Upper lobe of right lung (tissue), 1 donor: ENCODE measurements at regions not wholly inside any gene's neighbourhood (a gene's known extent, or its start where the extent isn't known, plus 50 kb on each side); places are given as distances from the start of the nearest gene placed in this dataset.

Experiments
- ATAC-seq: fragments of 200-7000 bp; cut with Tn5 transposase; one replicate; pipeline ENCODE4 v1.9.1; 2020; ENCODE audit warnings: mild to moderate bottlenecking, moderate library complexity
- DNase-seq: peaks from one replicate; pipeline ENCODE4 v3.0.0-alpha.2; 2020
- H3K27ac ChIP-seq: fragments of 200-600 bp; one replicate; pipeline ENCODE4 v1.8.0; 2022
- H3K27me3 ChIP-seq: fragments of 200-600 bp; one replicate; pipeline ENCODE4 v1.8.0; 2022; ENCODE audit warnings: mild to moderate bottlenecking
- H3K36me3 ChIP-seq: fragments of 200-600 bp; one replicate; pipeline ENCODE4 v1.8.0; 2022
- H3K4me1 ChIP-seq: fragments of 200-600 bp; one replicate; pipeline ENCODE4 v1.8.0; 2022
- H3K4me3 ChIP-seq: fragments of 200-600 bp; one replicate; pipeline ENCODE4 v1.8.0; 2022; ENCODE audit warnings: mild to moderate bottlenecking
- H3K9me3 ChIP-seq: fragments of 200-600 bp; one replicate; pipeline ENCODE4 v1.8.0; 2022
- intact Hi-C: fragments of 100-400 bp; cut with DNase I; formaldehyde crosslinking; loops from one replicate; pipeline ENCODE4 v1.11.0; 2022
- TF ChIP-seq, protein P1 (sequence below): fragments of 200-600 bp; IDR thresholded peaks from one replicate; pipeline ENCODE4 v1.8.0; 2022; ENCODE audit warnings: antibody characterized with exemption
- donor health status: DM: no; HTN: yes; CAD: no; lungs with severe emphysema.

DNA sequence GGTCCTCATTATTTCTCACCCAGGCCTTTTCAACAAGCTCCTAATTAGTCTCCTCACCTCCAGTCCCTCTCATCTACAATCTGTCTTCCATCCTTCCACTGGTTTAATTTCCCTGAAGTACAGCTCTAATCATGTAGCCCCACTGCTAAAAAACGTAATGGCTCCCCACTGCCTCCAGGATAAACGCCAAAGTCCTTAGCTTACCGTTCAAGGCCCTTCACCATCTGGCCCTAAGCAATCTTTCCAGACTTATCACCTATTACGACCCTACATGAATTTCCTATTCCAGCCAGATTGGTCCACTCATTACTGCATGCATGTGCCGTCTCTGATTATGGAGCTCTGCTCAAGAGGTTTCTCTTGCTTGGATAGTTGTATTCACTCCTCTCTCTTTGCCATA lies 83.1 kb upstream of the DAB1 start:
- ATAC-seq = no peak
- intact Hi-C loops = no loop called here

DNA sequence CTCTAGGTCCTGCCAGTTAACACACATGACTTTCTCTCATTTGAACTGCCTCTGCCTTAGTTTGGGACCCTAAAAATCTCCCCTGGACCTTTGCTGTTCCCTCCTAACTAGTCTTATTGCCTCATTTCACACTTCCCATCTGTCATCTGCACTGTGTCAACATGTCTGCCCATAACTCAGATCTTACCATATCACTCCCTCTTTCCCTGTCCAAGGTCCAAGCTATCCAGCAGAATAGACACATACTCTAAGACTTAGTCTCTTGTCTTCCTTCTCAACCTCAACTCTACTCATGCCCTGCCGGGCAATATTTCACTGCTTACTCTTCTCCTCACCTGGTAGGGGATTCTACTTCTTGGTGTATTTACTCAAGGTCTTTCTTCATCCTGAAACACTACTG lies 79.5 kb upstream of the DAB1 start:
- ATAC-seq (no peak), DNase-seq (no peak)
- intact Hi-C loops = no loop called here
- Histone ChIP-seq H3K4me3 (no peak overlapping the region), H3K27ac (no peak overlapping the region), H3K4me1 (no peaks in the 10 kb centered on the region), H3K27me3 (peaks cover 3% of the 10 kb centered on the region), H3K36me3 (no peaks in the 10 kb centered on the region), H3K9me3 (no peaks in the 10 kb centered on the region)
- TF ChIP-seq, protein P1, sequence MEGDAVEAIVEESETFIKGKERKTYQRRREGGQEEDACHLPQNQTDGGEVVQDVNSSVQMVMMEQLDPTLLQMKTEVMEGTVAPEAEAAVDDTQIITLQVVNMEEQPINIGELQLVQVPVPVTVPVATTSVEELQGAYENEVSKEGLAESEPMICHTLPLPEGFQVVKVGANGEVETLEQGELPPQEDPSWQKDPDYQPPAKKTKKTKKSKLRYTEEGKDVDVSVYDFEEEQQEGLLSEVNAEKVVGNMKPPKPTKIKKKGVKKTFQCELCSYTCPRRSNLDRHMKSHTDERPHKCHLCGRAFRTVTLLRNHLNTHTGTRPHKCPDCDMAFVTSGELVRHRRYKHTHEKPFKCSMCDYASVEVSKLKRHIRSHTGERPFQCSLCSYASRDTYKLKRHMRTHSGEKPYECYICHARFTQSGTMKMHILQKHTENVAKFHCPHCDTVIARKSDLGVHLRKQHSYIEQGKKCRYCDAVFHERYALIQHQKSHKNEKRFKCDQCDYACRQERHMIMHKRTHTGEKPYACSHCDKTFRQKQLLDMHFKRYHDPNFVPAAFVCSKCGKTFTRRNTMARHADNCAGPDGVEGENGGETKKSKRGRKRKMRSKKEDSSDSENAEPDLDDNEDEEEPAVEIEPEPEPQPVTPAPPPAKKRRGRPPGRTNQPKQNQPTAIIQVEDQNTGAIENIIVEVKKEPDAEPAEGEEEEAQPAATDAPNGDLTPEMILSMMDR = no peak

More for the DNA sequence above, 83.1 kb upstream of the DAB1 start:
- TF ChIP-seq, protein P1 = no peak
- H3K9me3 ChIP-seq = no peaks in the 10 kb centered on the region
- no peaks in the 10 kb centered on the region for H3K36me3 ChIP-seq
- peaks cover 3% of the 10 kb centered on the region for H3K27me3 ChIP-seq
- H3K4me3 ChIP-seq = no peak overlapping the region
- no peak overlapping the region for H3K27ac ChIP-seq
- no peak for DNase-seq
- no peaks in the 10 kb centered on the region for H3K4me1 ChIP-seq

DNA sequence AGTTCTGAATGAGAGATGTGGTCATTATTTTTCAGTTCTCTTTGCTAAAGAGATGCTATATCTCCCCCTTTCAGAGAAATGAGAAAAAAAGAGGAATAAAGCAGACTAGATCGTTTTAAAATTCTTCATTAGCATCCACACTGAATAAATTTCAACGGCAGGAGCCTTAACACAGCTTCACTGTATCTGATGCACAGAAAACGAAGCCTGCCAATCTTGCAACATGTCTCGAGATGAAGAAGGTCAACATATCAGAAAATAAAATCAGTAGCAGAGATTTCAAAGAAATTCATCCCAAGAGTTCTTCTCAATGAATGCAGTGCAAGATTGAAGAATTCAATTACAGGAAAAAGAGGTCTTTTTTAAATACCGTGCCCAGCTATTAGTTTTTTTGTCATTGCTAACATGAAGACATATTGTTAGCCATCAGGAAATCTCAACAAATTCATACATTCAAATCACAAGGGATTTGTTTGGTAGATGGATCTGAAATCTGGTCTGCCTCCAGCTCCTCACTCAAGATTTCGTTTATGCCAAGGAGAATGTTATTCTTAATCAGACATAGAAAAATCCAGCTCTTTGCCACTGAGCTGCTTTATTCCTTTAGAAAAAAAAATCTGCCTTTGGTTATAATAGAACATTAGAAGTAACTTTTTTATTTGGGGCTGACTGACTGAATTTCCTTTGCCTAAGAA lies 76.4 kb upstream of the DAB1 start:
- Histone ChIP-seq H3K9me3 (no peaks in the 10 kb centered on the region), H3K4me3 (no peak overlapping the region), H3K4me1 (no peaks in the 10 kb centered on the region), H3K27me3 (no peaks in the 10 kb centered on the region), H3K36me3 (no peaks in the 10 kb centered on the region), H3K27ac (no peak overlapping the region)
- no peak for DNase-seq
- TF ChIP-seq, protein P1 = no peak
- no peak for ATAC-seq
- intact Hi-C loops = no loop called here

DNA sequence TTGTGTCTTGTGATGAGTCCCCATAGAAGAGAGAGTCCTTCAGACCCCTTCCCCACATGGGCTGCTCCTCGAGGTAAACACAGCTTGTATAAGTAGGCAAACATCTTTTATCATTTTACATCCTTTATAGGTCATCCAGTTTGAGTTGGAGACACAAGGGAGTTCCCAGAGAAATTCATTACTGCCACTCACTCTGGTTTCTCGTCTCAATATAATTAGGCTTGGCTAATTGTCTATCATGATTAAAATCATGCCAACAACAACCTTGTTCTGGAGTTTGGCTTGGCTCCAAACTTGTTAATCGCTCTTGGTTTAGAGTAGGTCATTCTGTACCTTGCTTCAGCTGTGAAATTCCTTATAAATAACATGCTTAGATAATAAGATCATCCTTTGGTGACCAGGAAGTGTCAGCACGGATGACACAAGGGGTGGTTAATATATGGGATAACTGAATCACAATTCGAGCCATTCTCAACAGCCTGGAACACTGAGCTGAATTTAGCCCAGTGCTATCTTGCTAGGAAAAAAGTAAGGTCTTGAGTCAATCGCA lies 70.7 kb upstream of the DAB1 start:
- intact Hi-C loops = no loop called here
- TF ChIP-seq, protein P1 = no peak
- Histone ChIP-seq H3K9me3 (no peaks in the 10 kb centered on the region), H3K27me3 (no peaks in the 10 kb centered on the region), H3K36me3 (no peaks in the 10 kb centered on the region), H3K4me3 (no peak overlapping the region), H3K4me1 (no peaks in the 10 kb centered on the region), H3K27ac (no peak overlapping the region)
- DNase-seq (no peak), ATAC-seq (no peak)

DNA sequence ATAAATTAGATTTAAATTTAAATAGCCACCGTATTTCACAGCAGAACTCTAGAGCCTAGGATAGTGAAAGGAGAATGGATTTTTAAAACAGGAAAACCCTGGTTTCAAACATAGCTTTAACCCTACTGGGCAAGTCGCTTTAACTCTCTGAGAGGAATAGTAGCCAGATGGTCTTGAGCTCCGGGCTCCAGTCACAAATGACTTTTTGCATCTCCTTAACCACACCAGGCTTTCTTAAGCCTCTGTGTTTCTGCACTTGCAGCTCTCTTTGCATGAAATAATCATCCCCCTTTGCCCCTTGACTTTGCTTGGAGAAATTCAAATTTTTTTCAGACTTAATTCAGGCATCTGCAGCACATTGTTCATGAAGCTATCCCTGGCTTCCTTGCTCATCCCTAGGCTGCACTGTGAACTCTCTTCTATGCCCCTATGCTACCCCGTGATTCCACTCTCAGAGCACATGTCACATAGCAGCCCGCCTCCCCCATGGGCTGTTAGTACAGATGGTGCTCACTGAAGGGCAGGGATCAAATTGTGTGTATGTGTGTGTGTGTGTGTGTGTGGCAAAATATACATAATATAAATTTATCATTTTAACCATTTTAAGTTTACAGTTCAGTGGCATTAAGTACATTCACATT lies 68.8 kb upstream of the DAB1 start:
- no peak overlapping the region for H3K4me3 ChIP-seq
- no peak for ATAC-seq
- H3K9me3 ChIP-seq = no peaks in the 10 kb centered on the region
- no peaks in the 10 kb centered on the region for H3K4me1 ChIP-seq
- TF ChIP-seq, protein P1 = no peak
- H3K36me3 ChIP-seq = no peaks in the 10 kb centered on the region
- no peak overlapping the region for H3K27ac ChIP-seq
- no peaks in the 10 kb centered on the region for H3K27me3 ChIP-seq
- no peak for DNase-seq
- intact Hi-C loops = no loop called here
